Natural killer cell (primary cell): ENCODE measurements at regions not wholly inside any gene's neighbourhood (a gene's known extent, or its start where the extent isn't known, plus 50 kb on each side); places are given as distances from the start of the nearest gene placed in this dataset.

Experiments used
- ATAC-seq, 3 donors: fragments of 150-1000 bp in 2 of 3; fragments of 200-7000 bp in 1 of 3; cut with Tn5 transposase; 1 replicate in 1 of 3; 2 replicates in 2 of 3; pipeline ENCODE4 v1.10.0; 2021; ENCODE audit warnings: mild to moderate bottlenecking in 2 of 3, moderate library complexity in 2 of 3
- DNase-seq, 2 donors: peaks; one replicate each; pipeline versions ENCODE4 v3.0.0 to v3.0.0-alpha.2; 2013 to 2021; ENCODE audit warnings: mixed read lengths in 1 of 2
- H3K27ac ChIP-seq: one replicate; pipeline ENCODE4 v1.5.1; 2013; ENCODE audit warnings: mild to moderate bottlenecking, low read length
- H3K27me3 ChIP-seq: one replicate; pipeline ENCODE4 v1.6.1; 2013; ENCODE audit warnings: low read length; ENCODE audit not compliant: control insufficient read depth, insufficient read depth
- H3K36me3 ChIP-seq: one replicate; pipeline ENCODE4 v1.6.1; 2013; ENCODE audit warnings: low read length; ENCODE audit not compliant: control insufficient read depth, insufficient read depth
- H3K4me1 ChIP-seq: one replicate; pipeline ENCODE4 v1.6.1; 2013; ENCODE audit warnings: low read length; ENCODE audit not compliant: control insufficient read depth, insufficient read depth
- H3K4me3 ChIP-seq: one replicate; pipeline ENCODE4 v1.5.1; 2013; ENCODE audit warnings: low read length
- H3K9me3 ChIP-seq: one replicate; pipeline ENCODE4 v1.6.1; 2013; ENCODE audit warnings: low read length; ENCODE audit not compliant: control insufficient read depth, insufficient read depth
- H3K27ac Mint-ChIP-seq, 2 donors: one replicate each; pipeline ENCODE4 v1.8.0; 2022; ENCODE audit warnings: mild to moderate bottlenecking in 2 of 2, mixed read lengths in 2 of 2, moderate library complexity in 1 of 2
- H3K27me3 Mint-ChIP-seq, 2 donors: one replicate each; pipeline ENCODE4 v1.8.0; 2022; ENCODE audit warnings: low read depth in 2 of 2, mixed read lengths in 2 of 2
- H3K36me3 Mint-ChIP-seq: one replicate; pipeline ENCODE4 v1.8.0; 2022; ENCODE audit warnings: mixed read lengths
- H3K4me1 Mint-ChIP-seq, 2 donors: one replicate each; pipeline ENCODE4 v1.8.0; 2022; ENCODE audit warnings: mixed read lengths in 2 of 2
- H3K4me3 Mint-ChIP-seq: one replicate; pipeline ENCODE4 v1.8.0; 2022; ENCODE audit warnings: mild to moderate bottlenecking, moderate library complexity, mixed read lengths
- H3K9me3 Mint-ChIP-seq, 2 donors: one replicate each; pipeline ENCODE4 v1.8.0; 2022; ENCODE audit warnings: mixed read lengths in 2 of 2
- CTCF ChIP-seq: fragments of 200-600 bp; IDR thresholded peaks from one replicate; pipeline ENCODE4 v1.8.0; 2022; ENCODE audit warnings: antibody characterized with exemption
- WGBS: methylation state at CpG from one replicate; pipeline ENCODE4 v1.1.7; 2013; ENCODE audit warnings: missing lambda C conversion rate; ENCODE audit not compliant: insufficient coverage; 5-methylcytosine and 5-hydroxymethylcytosine counted together
- intact Hi-C: fragments of 100-400 bp; cut with micrococcal nuclease; formaldehyde crosslinking; loops from one replicate; pipeline ENCODE4 v1.14.2; 2022

- no peak for TF ChIP-seq CTCF
- Mint-ChIP-seq H3K9me3 (no peaks in the 10 kb centered on the region), H3K4me3 (no peak overlapping the region), H3K36me3 (no peaks in the 10 kb centered on the region), H3K27ac (no peak overlapping the region), H3K27me3 (peaks cover 4 to 6% of the 10 kb centered on the region in 2 donors), H3K4me1 (no peaks in the 10 kb centered on the region)
- no peaks in the 10 kb centered on the region for H3K27me3 ChIP-seq
- intact Hi-C loops, result no loop called here
- H3K27ac ChIP-seq, result no peak overlapping the region
- H3K4me1 ChIP-seq, result no peaks in the 10 kb centered on the region
- no peaks in the 10 kb centered on the region for H3K36me3 ChIP-seq
- H3K9me3 ChIP-seq, result no peaks in the 10 kb centered on the region
- DNase-seq (no peak), ATAC-seq (no peak)
- no peak overlapping the region for H3K4me3 ChIP-seq
- WGBS, result 87% methylated on average over 2 of the region's 3 CpGs
Measured at GRCh38 chr13:76738616-76739015, 147.6 kb downstream of the KCTD12 start.

DNA sequence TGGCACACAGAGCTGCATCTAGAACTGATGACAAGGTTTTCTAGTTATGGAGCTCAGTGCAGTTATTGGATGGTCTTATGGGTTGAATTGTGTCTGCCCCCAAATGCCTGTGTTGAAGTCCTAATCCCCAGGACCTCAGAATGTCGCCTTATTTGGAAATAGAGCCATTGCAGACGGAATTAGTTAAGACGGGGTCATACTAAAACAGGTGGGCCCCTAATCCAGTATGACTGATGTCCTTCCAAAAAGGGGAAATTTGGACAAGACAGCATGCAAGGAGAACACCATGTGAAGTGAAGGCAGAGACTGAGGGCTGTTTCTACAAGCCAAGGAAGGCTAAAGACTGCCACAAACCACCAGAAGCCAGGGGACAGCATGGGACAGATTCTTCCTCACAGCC is 148.7 kb downstream of the KCTD12 start:
- DNase-seq (no peak), ATAC-seq (no peak)
- Mint-ChIP-seq H3K4me3 (no peak overlapping the region), H3K4me1 (no peaks in the 10 kb centered on the region), H3K27me3 (peaks cover 4 to 6% of the 10 kb centered on the region in 2 donors), H3K9me3 (no peaks in the 10 kb centered on the region), H3K36me3 (no peaks in the 10 kb centered on the region), H3K27ac (no peak overlapping the region)
- no peak for TF ChIP-seq CTCF
- Histone ChIP-seq H3K4me3 (no peak overlapping the region), H3K4me1 (no peaks in the 10 kb centered on the region), H3K36me3 (no peaks in the 10 kb centered on the region), H3K27ac (no peak overlapping the region), H3K9me3 (no peaks in the 10 kb centered on the region), H3K27me3 (no peaks in the 10 kb centered on the region)
- 86% methylated on average over 3 of the region's 3 CpGs for WGBS
- intact Hi-C loops, result no loop called here

GRCh38 chr13:76735641-76736040 is 150.6 kb downstream of the KCTD12 start:
- Histone ChIP-seq H3K27me3 (no peaks in the 10 kb centered on the region), H3K27ac (no peak overlapping the region), H3K4me1 (no peaks in the 10 kb centered on the region), H3K4me3 (no peak overlapping the region), H3K36me3 (no peaks in the 10 kb centered on the region), H3K9me3 (no peaks in the 10 kb centered on the region)
- WGBS, result 77% methylated on average over 3 of the region's 3 CpGs
- Mint-ChIP-seq H3K9me3 (no peaks in the 10 kb centered on the region), H3K4me3 (no peak overlapping the region), H3K4me1 (no peaks in the 10 kb centered on the region), H3K27me3 (peaks cover under 1 to 4% of the 10 kb centered on the region in 2 donors), H3K36me3 (no peaks in the 10 kb centered on the region), H3K27ac (no peak overlapping the region)
- no peak for TF ChIP-seq CTCF
- ATAC-seq (no peak), DNase-seq (no peak)
- intact Hi-C loops, result no loop called here

GRCh38 chr13:76733671-76734070 is 152.5 kb downstream of the KCTD12 start:
- H3K27me3 ChIP-seq, result no peaks in the 10 kb centered on the region
- Mint-ChIP-seq H3K27ac (no peak overlapping the region), H3K4me1 (no peaks in the 10 kb centered on the region), H3K36me3 (no peaks in the 10 kb centered on the region), H3K27me3 (peaks cover 0 to 4% of the 10 kb centered on the region in 2 donors), H3K4me3 (no peak overlapping the region), H3K9me3 (no peaks in the 10 kb centered on the region)
- no peak for DNase-seq
- H3K9me3 ChIP-seq, result no peaks in the 10 kb centered on the region
- no peak overlapping the region for H3K4me3 ChIP-seq
- no peak for ATAC-seq
- H3K27ac ChIP-seq, result no peak overlapping the region
- TF ChIP-seq CTCF, result no peak
- no peaks in the 10 kb centered on the region for H3K36me3 ChIP-seq
- intact Hi-C loops, result no loop called here
- no peaks in the 10 kb centered on the region for H3K4me1 ChIP-seq
- 100% methylated on average over 2 of the region's 3 CpGs for WGBS
